CD4-positive, alpha-beta T cell (primary cell): ENCODE measurements at regions not wholly inside any gene's neighbourhood (a gene's known extent, or its start where the extent isn't known, plus 50 kb on each side); places are given as distances from the start of the nearest gene placed in this dataset.

Source experiments
- ATAC-seq: fragments of 200-7000 bp; cut with Tn5 transposase; one replicate; pipeline ENCODE4 v1.10.0; 2022; ENCODE audit warnings: mild to moderate bottlenecking; ENCODE audit not compliant: poor library complexity
- CTCF ChIA-PET: fragments of 350-600 bp; sonication (Branson Sonifier 250); formaldehyde crosslinking; loops from one replicate; lab custom pipeline; 2021; ENCODE audit warnings: antibody characterized with exemption, inconsistent platforms; lab: Charles Lee
- POLR2A ChIA-PET: fragments of 350-600 bp; sonication (Branson Sonifier 250); formaldehyde crosslinking; loops from one replicate; lab custom pipeline; 2021; ENCODE audit warnings: antibody characterized with exemption, inconsistent platforms; lab: Charles Lee
- DNase-seq, 14 experiments: peaks; one replicate each; pipeline ENCODE4 v3.0.0-alpha.2; 2013 to 2020; ENCODE audit warnings: mixed read lengths in 2 of 14
- H3K27ac ChIP-seq, 2 donors: one replicate each; pipeline versions ENCODE4 v1.5.1 to v1.7.0; 2013; ENCODE audit warnings: low read length in 2 of 2, low read depth in 1 of 2, mild to moderate bottlenecking in 1 of 2
- H3K27me3 ChIP-seq, 2 experiments: 1 replicate in 1 of 2; 2 replicates in 1 of 2; pipeline versions ENCODE4 v1.6.1 to v1.7.0; 2013; ENCODE audit warnings: low read length in 2 of 2, control low read depth in 1 of 2, mild to moderate bottlenecking in 1 of 2, moderate library complexity in 1 of 2; ENCODE audit not compliant: insufficient read depth in 2 of 2, control insufficient read depth in 1 of 2
- H3K36me3 ChIP-seq: one replicate; pipeline ENCODE4 v1.6.1; 2013; ENCODE audit warnings: low read length, control low read depth; ENCODE audit not compliant: insufficient read depth
- H3K4me1 ChIP-seq: one replicate; pipeline ENCODE4 v1.6.1; 2013; ENCODE audit warnings: low read length, control low read depth; ENCODE audit not compliant: insufficient read depth
- H3K4me3 ChIP-seq: one replicate; pipeline ENCODE4 v1.5.1; 2013; ENCODE audit warnings: mild to moderate bottlenecking, low read length, moderate library complexity
- H3K9me3 ChIP-seq, 2 experiments: 1 replicate in 1 of 2; 2 replicates in 1 of 2; pipeline versions ENCODE4 v1.6.1 to v1.7.0; 2013; ENCODE audit warnings: low read length in 2 of 2, mild to moderate bottlenecking in 2 of 2, control low read depth in 1 of 2, moderate library complexity in 1 of 2; ENCODE audit not compliant: control insufficient read depth in 1 of 2, insufficient read depth in 1 of 2
- H3K27ac Mint-ChIP-seq: one replicate; pipeline ENCODE4 v1.8.0; 2020; ENCODE audit warnings: mixed read lengths
- H3K27me3 Mint-ChIP-seq: one replicate; pipeline ENCODE4 v1.8.0; 2021; ENCODE audit warnings: mixed read lengths
- H3K36me3 Mint-ChIP-seq: one replicate; pipeline ENCODE4 v1.8.0; 2021; ENCODE audit warnings: low read depth, mixed read lengths
- H3K4me1 Mint-ChIP-seq: one replicate; pipeline ENCODE4 v1.8.0; 2021; ENCODE audit warnings: low read depth, mixed read lengths
- H3K4me3 Mint-ChIP-seq: one replicate; pipeline ENCODE4 v1.8.0; 2020; ENCODE audit warnings: mild to moderate bottlenecking, mixed read lengths
- H3K9me3 Mint-ChIP-seq: one replicate; pipeline ENCODE4 v1.8.0; 2020; ENCODE audit warnings: mixed read lengths
- CTCF ChIP-seq: fragments of 200-600 bp; IDR thresholded peaks from one replicate; pipeline ENCODE4 v1.8.0; 2022; ENCODE audit warnings: antibody characterized with exemption, mild to moderate bottlenecking
- intact Hi-C, 2 experiments: fragments of 100-400 bp; cut with DNase I in 1 of 2; cut with micrococcal nuclease in 1 of 2; formaldehyde crosslinking; loops; one replicate each; pipeline versions ENCODE4 v1.15.1 to v1.9.0; 2023 to 2025; cut with DNase I, micrococcal nuclease

- DNase-seq (no peak), ATAC-seq (no peak)
- Mint-ChIP-seq H3K36me3 (peaks cover 12% of the 10 kb centered on the region), H3K4me1 (no peaks in the 10 kb centered on the region), H3K4me3 (no peak overlapping the region), H3K9me3 (peaks cover 21% of the 10 kb centered on the region), H3K27ac (no peak overlapping the region), H3K27me3 (no peaks in the 10 kb centered on the region)
- intact Hi-C loops, result no loop called here
- POLR2A ChIA-PET, result no interaction called here
- Histone ChIP-seq H3K27ac (no peak overlapping the region), H3K4me3 (no peak overlapping the region), H3K27me3 (no peaks in the 10 kb centered on the region), H3K4me1 (no peaks in the 10 kb centered on the region), H3K9me3 (peaks cover 10 to 11% of the 10 kb centered on the region in 2 experiments), H3K36me3 (no peaks in the 10 kb centered on the region)
- TF ChIP-seq CTCF, result no peak
- CTCF ChIA-PET, result no interaction called here
Measured at GRCh38 chr14:39558525-39558924, 126.3 kb upstream of the FBXO33 start.

DNA sequence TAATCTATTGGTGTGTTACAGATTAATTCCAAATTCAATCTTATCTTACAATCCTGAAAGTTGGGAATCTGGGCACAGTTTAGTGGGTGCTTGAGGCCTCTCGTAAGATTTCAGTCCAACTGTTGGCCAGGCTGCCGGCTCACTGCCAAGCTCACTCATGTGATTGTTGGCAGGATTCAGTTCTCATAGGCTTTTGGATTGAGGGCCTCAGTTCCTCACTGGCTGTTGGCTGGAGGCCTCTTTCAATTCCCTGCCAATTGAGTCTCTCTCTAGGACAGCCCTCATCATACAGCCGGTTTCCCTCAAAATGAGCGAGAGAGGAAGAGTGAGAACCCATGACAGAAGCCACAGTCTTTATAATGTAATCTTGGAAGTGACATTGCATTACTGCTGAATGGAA is 123.5 kb upstream of the FBXO33 start:
- no peaks in the 10 kb centered on the region for H3K4me1 ChIP-seq
- POLR2A ChIA-PET, result no interaction called here
- ATAC-seq, result no peak

DNA sequence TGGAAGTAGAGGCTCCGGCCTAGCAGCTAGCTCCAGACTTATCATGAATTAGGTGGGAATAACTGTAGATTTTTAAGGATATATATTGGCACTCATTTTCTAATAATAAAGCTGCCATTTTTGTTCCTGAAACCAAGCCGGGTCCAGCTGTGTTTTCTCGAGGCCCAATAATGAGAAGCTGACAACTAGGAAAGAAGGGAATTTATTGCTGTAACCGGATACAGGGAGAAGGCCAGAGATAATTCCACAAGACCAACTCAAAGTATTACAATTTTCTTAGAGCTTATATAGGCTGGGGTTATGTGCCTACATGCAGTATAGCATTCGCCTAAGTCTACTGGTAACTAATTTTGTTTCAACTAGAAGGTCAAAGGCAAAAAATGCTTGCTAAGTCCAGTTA is 122.3 kb upstream of the FBXO33 start:
- Histone ChIP-seq H3K27ac (no peak overlapping the region), H3K9me3 (peaks cover 7 to 10% of the 10 kb centered on the region in 2 experiments), H3K27me3 (no peaks in the 10 kb centered on the region), H3K4me3 (no peak overlapping the region), H3K36me3 (no peaks in the 10 kb centered on the region), H3K4me1 (no peaks in the 10 kb centered on the region)
- H3K27me3 Mint-ChIP-seq, result no peaks in the 10 kb centered on the region
- intact Hi-C loops, result no loop called here
- H3K27ac Mint-ChIP-seq, result no peak overlapping the region
- ChIA-PET CTCF (no interaction called here), POLR2A (no interaction called here)
- H3K9me3 Mint-ChIP-seq, result peaks cover 9% of the 10 kb centered on the region
- H3K4me3 Mint-ChIP-seq, result no peak overlapping the region
- ATAC-seq (no peak), DNase-seq (no peak)
- no peaks in the 10 kb centered on the region for H3K4me1 Mint-ChIP-seq
- H3K36me3 Mint-ChIP-seq, result peaks cover 8% of the 10 kb centered on the region
- no peak for TF ChIP-seq CTCF

More for the DNA sequence above, 123.5 kb upstream of the FBXO33 start:
- intact Hi-C loops, result no loop called here
- Mint-ChIP-seq H3K36me3 (peaks cover 12% of the 10 kb centered on the region), H3K4me3 (no peak overlapping the region), H3K27ac (no peak overlapping the region), H3K4me1 (no peaks in the 10 kb centered on the region), H3K27me3 (no peaks in the 10 kb centered on the region), H3K9me3 (peaks cover 13% of the 10 kb centered on the region)
- no peak for TF ChIP-seq CTCF
- H3K27ac ChIP-seq, result no peak overlapping the region
- CTCF ChIA-PET, result no interaction called here
- no peaks in the 10 kb centered on the region for H3K36me3 ChIP-seq
- no peak for DNase-seq
- peaks cover 7 to 11% of the 10 kb centered on the region in 2 experiments for H3K9me3 ChIP-seq
- no peaks in the 10 kb centered on the region for H3K27me3 ChIP-seq
- no peak overlapping the region for H3K4me3 ChIP-seq
